Breast epithelium (tissue), 3 donors: ENCODE measurements at regions not wholly inside any gene's neighbourhood (a gene's known extent, or its start where the extent isn't known, plus 50 kb on each side); places are given as distances from the start of the nearest gene placed in this dataset.
"Not testable (repeated sequence)": the region's sequence is repeated elsewhere in the genome, so short reads cannot be mapped to it uniquely, and the experiment has no call there.

ENCODE experiments used
- POLR2A ChIP-seq: fragments of 450-650 bp; IDR thresholded peaks from one replicate; pipeline ENCODE4 v1.6.1; 2016; ENCODE audit warnings: antibody characterized with exemption, mild to moderate bottlenecking, moderate library complexity
- POLR2AphosphoS5 ChIP-seq, 3 donors: sonication (generic); formaldehyde crosslinking; IDR thresholded peaks; one replicate each; pipeline ENCODE4 v1.6.1; 2017; ENCODE audit warnings: antibody characterized with exemption in 3 of 3
- TF ChIP-seq, protein P1 (sequence below), 3 donors: fragments of 450-650 bp; IDR thresholded peaks; one replicate each; pipeline ENCODE4 v1.5.1; 2016 to 2017; ENCODE audit warnings: antibody characterized with exemption in 3 of 3, mild to moderate bottlenecking in 3 of 3, moderate library complexity in 3 of 3

GRCh38 chrX:3914813-3915212 lies 201.4 kb upstream of the PRKX start:
- TF ChIP-seq, protein P1, sequence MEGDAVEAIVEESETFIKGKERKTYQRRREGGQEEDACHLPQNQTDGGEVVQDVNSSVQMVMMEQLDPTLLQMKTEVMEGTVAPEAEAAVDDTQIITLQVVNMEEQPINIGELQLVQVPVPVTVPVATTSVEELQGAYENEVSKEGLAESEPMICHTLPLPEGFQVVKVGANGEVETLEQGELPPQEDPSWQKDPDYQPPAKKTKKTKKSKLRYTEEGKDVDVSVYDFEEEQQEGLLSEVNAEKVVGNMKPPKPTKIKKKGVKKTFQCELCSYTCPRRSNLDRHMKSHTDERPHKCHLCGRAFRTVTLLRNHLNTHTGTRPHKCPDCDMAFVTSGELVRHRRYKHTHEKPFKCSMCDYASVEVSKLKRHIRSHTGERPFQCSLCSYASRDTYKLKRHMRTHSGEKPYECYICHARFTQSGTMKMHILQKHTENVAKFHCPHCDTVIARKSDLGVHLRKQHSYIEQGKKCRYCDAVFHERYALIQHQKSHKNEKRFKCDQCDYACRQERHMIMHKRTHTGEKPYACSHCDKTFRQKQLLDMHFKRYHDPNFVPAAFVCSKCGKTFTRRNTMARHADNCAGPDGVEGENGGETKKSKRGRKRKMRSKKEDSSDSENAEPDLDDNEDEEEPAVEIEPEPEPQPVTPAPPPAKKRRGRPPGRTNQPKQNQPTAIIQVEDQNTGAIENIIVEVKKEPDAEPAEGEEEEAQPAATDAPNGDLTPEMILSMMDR (IDR thresholded peaks at IDR 0.05): not testable (repeated sequence)
- TF ChIP-seq POLR2A; POLR2AphosphoS5 (IDR thresholded peaks at IDR 0.05): not testable (repeated sequence)
